Spleen (tissue), 7 donors: ENCODE measurements at regions not wholly inside any gene's neighbourhood (a gene's known extent, or its start where the extent isn't known, plus 50 kb on each side); places are given as distances from the start of the nearest gene placed in this dataset.

Source experiments
- CTCF ChIP-seq, 11 experiments: fragments of 200-600 bp in 7 of 11; fragments of 450-650 bp in 4 of 11; sonication (generic) in 4 of 11; IDR thresholded peaks in 8 of 11; conservative IDR thresholded peaks in 3 of 11; 1 replicate in 7 of 11; 2 replicates in 4 of 11; pipeline versions ENCODE4 v1.4.0 to v1.8.0; 2016 to 2021; ENCODE audit warnings: antibody characterized with exemption in 11 of 11, inconsistent platforms in 4 of 11, mild to moderate bottlenecking in 1 of 11
- POLR2A ChIP-seq, 3 donors: fragments of 450-650 bp; IDR thresholded peaks; one replicate each; pipeline ENCODE4 v1.5.1; 2017; ENCODE audit warnings: antibody characterized with exemption in 3 of 3, mild to moderate bottlenecking in 1 of 3
- POLR2AphosphoS5 ChIP-seq, 3 donors: sonication (generic); formaldehyde crosslinking; IDR thresholded peaks; one replicate each; pipeline ENCODE4 v1.5.1; 2017; ENCODE audit warnings: antibody characterized with exemption in 3 of 3
- donor health status: DM: no; HTN: no; CAD: no; lungs with moderate emphysema.
- donor health status: DM: no; HTN: no; CAD: no.
- donor health status: DM: no; HTN: no; CAD: no.

DNA sequence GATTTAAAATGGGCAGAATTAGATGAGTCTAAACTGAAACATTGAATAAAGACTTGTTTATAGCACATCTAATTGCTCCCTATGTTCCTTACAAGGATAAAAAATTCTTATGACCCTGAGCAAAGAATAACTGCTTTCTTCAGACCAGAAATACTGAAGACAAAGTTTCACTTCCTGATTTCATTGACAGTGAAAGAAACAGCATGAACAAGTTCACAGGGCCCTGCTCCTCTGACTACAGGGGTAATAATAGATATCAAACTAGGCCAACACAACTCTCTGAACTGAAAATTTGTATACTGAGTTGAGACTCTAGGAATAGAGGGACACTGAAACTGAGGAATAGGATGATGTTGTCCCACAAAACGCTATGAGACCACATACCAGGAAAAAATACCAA, 1383.3 kb upstream of the CDH2 start:
- TF ChIP-seq CTCF (IDR thresholded peaks at IDR 0.05 in 8 of 11, conservative IDR thresholded peaks at IDR 0.05 in 3 of 11), result no peak
- TF ChIP-seq POLR2A (IDR thresholded peaks at IDR 0.05), result no peak
- TF ChIP-seq POLR2AphosphoS5 (IDR thresholded peaks at IDR 0.05), result no peak
